Kasumi-1 (cell line): ENCODE measurements at regions not wholly inside any gene's neighbourhood (a gene's known extent, or its start where the extent isn't known, plus 50 kb on each side); places are given as distances from the start of the nearest gene placed in this dataset.

ENCODE experiments used
- DNase-seq, 2 experiments: peaks; one replicate each; lab custom pipeline; 2025; lab: John Stamatoyannopoulos, UW

DNA sequence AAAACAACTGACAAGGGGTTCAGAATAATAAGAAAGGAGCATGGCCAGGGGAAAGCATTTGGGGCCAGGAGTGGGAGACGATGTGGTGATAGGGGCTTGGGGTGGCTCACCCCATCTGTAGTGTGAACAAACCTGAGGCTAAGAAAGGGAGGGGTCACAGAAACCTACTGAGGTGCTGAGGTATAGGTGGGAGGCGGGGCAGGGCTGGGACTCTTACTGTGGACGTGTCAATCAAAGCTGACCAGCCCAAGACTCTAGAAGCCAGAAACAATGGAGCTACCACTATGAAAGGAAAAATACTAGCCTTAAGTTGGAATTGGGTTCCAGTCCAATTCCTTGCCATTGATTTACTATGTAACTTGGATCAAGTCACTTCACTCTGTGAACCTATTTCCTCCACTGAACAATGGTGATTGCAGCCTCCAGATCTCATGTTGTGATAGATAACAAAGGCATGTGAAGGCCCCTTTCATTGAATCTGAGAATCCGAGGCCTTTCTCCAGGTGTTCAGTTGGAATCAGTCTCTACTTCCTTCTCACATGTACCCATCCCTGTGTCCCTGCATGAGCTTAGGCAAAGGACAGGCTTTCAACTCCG lies 260.9 kb upstream of the HES1 start:
- DNase-seq = no peak

DNA sequence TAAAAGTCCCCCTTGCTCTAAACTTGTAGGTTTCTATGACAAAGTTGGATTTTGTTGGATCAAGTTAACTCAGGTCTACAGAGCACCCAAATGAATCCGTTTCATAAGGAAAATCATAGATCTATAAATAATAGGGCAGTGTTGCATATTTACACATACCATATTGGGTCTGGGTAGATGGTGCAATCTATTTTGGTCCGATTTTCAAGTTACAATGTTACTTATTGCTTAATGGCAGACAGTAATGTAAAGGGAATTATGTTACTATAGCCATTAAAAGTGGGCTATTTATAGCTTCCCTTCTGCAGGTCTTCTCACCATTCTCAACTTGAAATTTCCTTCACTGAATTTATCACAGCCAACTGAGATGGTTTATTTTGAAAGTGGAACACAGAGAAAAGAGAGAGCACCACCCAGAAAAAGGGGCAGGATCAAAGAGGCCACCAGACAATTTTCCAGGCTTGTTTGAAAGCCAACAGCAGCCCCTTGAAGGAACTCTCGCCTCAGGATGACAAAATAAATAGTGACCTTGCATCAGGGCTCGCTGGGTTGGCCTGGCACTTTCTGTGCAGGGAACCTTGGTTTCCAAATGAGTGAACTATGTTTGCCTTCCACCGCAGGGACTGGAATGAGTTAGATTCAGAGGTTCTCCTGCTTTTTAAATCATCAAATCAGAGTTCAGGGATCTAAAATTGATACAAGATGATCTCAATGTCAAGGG lies 260.2 kb upstream of the HES1 start:
- no peak for DNase-seq

DNA sequence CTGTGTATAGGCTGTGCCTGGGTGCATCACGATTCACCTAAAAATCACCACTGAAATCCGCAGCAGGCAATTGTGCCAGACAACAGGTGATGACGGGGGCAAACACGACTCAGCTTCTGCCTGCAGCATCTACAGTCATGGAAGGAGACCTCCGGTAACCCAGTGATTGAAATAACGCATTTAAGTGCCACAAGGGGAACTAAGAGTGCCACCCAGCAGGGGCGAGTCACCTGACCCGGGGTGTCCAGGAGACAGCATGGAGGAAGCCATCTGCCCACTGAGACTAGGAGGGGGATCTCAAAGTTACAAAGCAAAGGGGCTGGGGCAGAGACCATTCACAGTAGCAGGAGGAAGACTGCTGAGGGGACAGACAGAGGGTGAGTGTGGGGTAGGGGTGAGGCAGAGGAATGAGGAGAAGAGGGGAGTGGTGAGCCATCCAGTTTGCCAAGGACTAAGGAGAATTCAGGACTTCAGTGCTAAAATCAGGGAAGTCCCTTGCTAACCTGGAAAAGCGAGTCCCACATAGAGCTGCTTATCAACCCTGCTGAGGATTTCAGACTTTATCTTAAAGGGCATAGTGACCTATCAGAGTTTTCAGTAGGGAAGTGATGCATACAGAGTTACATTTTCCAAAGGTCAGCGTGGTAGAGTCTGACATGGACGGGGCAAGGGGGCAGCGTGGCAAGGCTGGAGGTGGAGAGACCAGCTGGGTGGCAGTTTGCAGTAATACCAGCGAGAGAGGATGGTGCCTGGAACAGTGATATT lies 256.7 kb upstream of the HES1 start:
- DNase-seq = no peak

- no peak for DNase-seq
Measured at GRCh38 chr3:193879864-193880242, 256.1 kb upstream of the HES1 start.

- no peak for DNase-seq
Measured at GRCh38 chr3:193882091-193882490, 253.9 kb upstream of the HES1 start.

DNA sequence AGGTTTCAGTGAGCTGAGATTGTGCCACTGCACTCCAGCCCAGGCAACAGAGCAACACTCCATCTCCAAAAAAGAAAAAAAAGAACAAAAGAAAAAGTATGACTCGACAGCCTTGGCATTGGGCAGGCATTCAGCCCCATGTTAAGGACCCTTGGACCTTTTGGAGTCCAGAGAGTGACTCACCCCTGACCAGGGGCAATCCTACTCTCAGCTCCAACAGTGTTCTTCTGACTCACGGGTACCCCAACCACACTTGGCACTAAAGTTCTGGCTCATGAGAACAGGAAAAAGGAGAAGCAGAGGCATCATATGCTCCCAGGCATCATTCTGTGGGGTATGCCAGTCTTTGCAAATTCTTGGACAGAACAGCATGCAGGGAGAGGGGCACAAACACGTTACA lies 252.4 kb upstream of the HES1 start:
- no peak for DNase-seq

GRCh38 chr3:193884027-193884426 lies 251.9 kb upstream of the HES1 start:
- no peak for DNase-seq

GRCh38 chr3:193884652-193885051 lies 251.3 kb upstream of the HES1 start:
- no peak for DNase-seq

DNA sequence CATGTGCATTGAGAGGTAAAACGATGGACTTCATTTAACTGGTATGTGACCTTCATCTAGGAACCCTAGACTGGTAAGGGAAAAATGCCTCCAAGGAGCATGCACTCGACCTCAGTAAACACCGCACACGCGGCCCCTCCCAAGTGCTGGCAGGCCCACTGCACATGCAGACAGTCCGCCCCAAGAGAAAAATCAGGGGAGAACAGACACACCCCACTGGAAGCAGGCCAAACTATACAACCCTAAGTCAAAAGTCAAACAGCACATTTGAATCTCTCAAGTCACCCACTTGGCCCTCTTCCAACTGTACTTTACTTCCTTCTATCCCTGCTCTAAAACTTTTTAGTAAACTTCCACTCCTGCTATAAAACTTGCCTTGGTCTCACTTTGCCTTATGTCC lies 250.1 kb upstream of the HES1 start:
- no peak for DNase-seq

- no peak for DNase-seq
Measured at GRCh38 chr3:193890016-193890897, 245.7 kb upstream of the HES1 start.

DNA sequence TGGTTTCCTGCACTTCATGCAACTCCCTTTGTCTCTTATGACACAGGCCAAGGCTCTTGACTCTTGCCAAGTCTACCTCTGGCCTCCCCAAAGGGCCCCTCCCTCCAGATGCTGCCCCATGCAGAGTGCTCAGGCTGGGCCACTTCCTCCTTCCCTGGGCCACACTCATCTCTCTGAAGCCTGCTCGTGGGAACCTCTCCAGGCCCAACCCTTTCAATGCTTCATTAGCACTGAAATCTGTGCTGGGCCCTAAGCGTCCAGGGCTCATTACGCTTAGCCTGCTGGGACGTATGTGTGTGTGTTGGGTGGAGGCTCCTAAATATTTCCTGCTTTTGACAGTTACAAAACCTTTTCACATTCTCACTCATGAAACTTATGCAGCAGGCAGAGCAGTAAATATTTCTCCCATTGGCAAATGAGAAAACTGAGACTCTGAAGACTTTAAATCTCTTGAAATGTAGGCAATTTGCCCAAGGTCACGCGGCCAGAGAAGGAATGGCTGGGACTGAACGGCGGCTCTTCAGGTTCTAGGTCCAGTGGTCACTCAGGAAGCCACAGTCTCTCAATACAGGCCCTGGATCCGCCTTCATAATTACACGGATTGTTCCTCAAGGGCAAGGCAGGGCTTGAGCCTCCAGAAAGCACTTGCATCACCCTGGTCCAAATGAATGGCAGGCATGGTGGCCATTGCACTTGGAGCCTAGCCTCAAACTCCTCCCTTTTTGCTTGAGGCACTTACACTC lies 241.7 kb upstream of the HES1 start:
- DNase-seq = peak; percentile 26 to 33

DNA sequence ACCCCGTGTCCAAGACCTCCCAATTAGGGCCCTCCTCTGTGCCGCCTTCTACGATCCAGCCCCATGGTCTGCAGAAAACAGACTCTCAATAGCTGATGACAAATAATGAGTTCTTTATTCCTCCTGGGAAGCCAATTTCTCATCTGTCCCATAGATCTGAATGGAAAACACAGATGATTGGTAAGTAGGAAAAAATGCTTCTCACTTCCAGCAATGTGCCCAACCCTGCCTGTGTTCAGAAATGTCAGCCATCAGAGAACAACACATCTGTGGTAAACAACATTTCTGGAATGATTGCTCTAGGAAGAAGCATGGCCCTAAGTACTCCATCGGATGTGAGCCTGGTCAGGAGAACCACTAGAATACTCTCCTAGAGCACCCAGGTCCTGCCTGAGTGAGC lies 240.5 kb upstream of the HES1 start:
- DNase-seq = no peak

DNA sequence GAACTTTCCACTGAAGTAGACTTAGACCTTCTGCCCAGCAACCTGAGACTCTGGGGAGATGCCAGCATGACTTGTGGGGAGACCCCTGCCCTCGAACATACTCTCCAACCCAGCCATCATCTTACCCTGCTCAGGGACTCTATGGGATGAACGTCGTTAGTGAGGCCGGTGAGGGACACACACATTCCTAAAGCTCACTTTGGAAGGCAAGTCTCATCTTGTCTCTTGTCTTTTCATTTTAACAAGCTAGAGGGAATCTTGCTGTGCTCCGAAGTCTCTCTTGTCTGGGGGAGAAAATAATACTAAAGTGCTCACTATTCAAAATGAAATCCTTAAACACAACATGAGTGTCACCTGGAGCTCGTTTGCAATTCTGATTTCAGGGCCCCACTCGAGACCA lies 239.5 kb upstream of the HES1 start:
- DNase-seq = no peak

- no peak for DNase-seq
Measured at GRCh38 chr3:193897288-193897687, 238.7 kb upstream of the HES1 start.

- no peak for DNase-seq
Measured at GRCh38 chr3:193897731-193898180, 238.2 kb upstream of the HES1 start.

DNA sequence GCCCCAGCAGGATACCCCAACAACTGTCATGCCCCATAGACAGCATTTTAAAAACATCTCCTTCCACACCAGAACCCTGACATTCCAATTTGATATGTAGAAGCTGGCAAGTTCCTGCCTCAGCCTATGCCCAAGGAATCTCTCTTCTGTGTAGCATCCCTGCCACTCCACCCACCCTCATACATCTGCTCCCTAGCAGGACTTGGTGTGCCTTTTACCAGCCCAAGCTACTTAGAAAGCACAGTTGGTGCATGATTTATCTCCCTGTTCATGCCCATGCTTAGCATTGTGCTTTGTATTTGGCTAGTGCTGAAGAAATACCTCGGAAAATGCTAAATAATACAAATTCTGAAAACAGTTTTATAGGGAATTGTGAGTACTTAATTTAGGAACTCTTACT lies 236.9 kb upstream of the HES1 start:
- DNase-seq = no peak

- DNase-seq = no peak
Measured at GRCh38 chr3:193901007-193901406, 234.9 kb upstream of the HES1 start.

- no peak for DNase-seq
Measured at GRCh38 chr3:193902607-193903511, 233.1 kb upstream of the HES1 start.

- no peak for DNase-seq
Measured at GRCh38 chr3:193903512-193903817, 232.5 kb upstream of the HES1 start.

DNA sequence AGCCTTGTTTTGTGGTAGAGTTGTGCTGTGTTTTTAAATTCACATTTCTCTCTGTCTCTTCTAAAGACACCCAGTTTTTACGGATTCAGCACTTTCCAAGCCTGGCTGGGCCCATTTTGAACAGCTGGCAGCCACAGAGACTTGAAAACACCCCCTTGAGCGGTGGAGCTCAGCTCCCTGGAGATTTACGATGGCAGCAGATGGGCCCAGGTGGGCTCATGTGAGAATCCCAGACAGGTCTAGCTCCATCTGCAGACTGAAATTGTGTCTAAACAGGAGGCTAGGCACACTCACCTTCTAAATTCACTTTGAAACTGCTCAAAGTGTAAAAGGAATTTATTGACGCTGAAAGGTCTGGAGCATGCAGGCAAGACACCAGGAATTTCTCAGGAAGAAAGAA lies 232.0 kb upstream of the HES1 start:
- no peak for DNase-seq
